Stomach (tissue), 4 donors: ENCODE measurements at regions not wholly inside any gene's neighbourhood (a gene's known extent, or its start where the extent isn't known, plus 50 kb on each side); places are given as distances from the start of the nearest gene placed in this dataset.

Experiments used
- CTCF ChIP-seq, 7 experiments: fragments of 450-650 bp in 4 of 7; fragments of 200-600 bp in 3 of 7; sonication (generic) in 3 of 7; IDR thresholded peaks; one replicate each; pipeline ENCODE4 v1.5.1; 2016 to 2019; ENCODE audit warnings: antibody characterized with exemption in 7 of 7, control low read depth in 2 of 7, mild to moderate bottlenecking in 1 of 7
- POLR2A ChIP-seq, 4 donors: fragments of 450-650 bp; IDR thresholded peaks; one replicate each; pipeline ENCODE4 v1.6.1; 2016; ENCODE audit warnings: antibody characterized with exemption in 4 of 4, control low read depth in 2 of 4, mild to moderate bottlenecking in 1 of 4, moderate library complexity in 1 of 4

GRCh38 chrX:101999644-102000539 is 68.1 kb upstream of the ZMAT1 start:
- no peak for TF ChIP-seq CTCF (IDR thresholded peaks at IDR 0.05)
- no peak for TF ChIP-seq POLR2A (IDR thresholded peaks at IDR 0.05)
